HG03060 (cell line): ENCODE measurements at regions not wholly inside any gene's neighbourhood (a gene's known extent, or its start where the extent isn't known, plus 50 kb on each side); places are given as distances from the start of the nearest gene placed in this dataset.
"Not testable (repeated sequence)": the region's sequence is repeated elsewhere in the genome, so short reads cannot be mapped to it uniquely, and the experiment has no call there.

ENCODE experiments used
- ATAC-seq: cut with Tn5 transposase; IDR thresholded peaks from one replicate; pipeline ENCODE4 v1.9.1; 2021; ENCODE audit warnings: low read depth, moderate number of reproducible peaks; ENCODE audit not compliant: unreplicated experiment

GRCh38 chr17:30590081-30590733 is 113.0 kb downstream of the GOSR1 start:
- ATAC-seq: no peak

- ATAC-seq: no peak
Measured at GRCh38 chr17:30589431-30589830, 112.2 kb downstream of the GOSR1 start.

- ATAC-seq: no peak
Measured at GRCh38 chr17:30588798-30589247, 111.6 kb downstream of the GOSR1 start.

- no peak for ATAC-seq
Measured at GRCh38 chr17:30586818-30587595, 109.8 kb downstream of the GOSR1 start.

GRCh38 chr17:30584810-30585209 is 107.6 kb downstream of the GOSR1 start:
- ATAC-seq: no peak

GRCh38 chr17:30580916-30581315 is 103.7 kb downstream of the GOSR1 start:
- ATAC-seq: no peak

GRCh38 chr17:30579610-30580315 is 102.6 kb downstream of the GOSR1 start:
- no peak for ATAC-seq

- ATAC-seq: not testable (repeated sequence)
Measured at GRCh38 chr17:30578015-30578717, 101.0 kb downstream of the GOSR1 start.
